ENCODE measurements at regions not wholly inside any gene's neighbourhood (a gene's known extent, or its start where the extent isn't known, plus 50 kb on each side); places are given as distances from the start of the nearest gene placed in this dataset.
"Not testable (repeated sequence)": the region's sequence is repeated elsewhere in the genome, so short reads cannot be mapped to it uniquely, and the experiment has no call there.

GRCh38 chr20:53891306-53891894 is 179.0 kb downstream of the BCAS1 start:
- DNase-seq (ENCODE audit: low read depth in 2 of 2, low spot score in 1 of 2), result no peak

GRCh38 chr20:53890443-53891305 is 179.7 kb downstream of the BCAS1 start:
- no peak for DNase-seq (ENCODE audit: low read depth in 2 of 2, low spot score in 1 of 2)

- no peak for DNase-seq (ENCODE audit: low read depth in 2 of 2, low spot score in 1 of 2)
Observed at GRCh38 chr20:53889411-53890148, 180.8 kb downstream of the BCAS1 start.

GRCh38 chr20:53888951-53889350 is 181.4 kb downstream of the BCAS1 start:
- DNase-seq (ENCODE audit: low read depth in 2 of 2, low spot score in 1 of 2), result no peak

GRCh38 chr20:53888510-53888909 is 181.9 kb downstream of the BCAS1 start:
- DNase-seq (ENCODE audit: low read depth in 2 of 2, low spot score in 1 of 2), result no peak

- no peak for DNase-seq (ENCODE audit: low read depth in 2 of 2, low spot score in 1 of 2)
Observed at GRCh38 chr20:53887973-53888372, 182.4 kb downstream of the BCAS1 start.

- DNase-seq (ENCODE audit: low read depth in 2 of 2, low spot score in 1 of 2), result peak in 1 of 2 donors; percentile 53
Observed at GRCh38 chr20:53884859-53885541, 185.4 kb downstream of the BCAS1 start.

GRCh38 chr20:53883098-53883911 is 187.1 kb downstream of the BCAS1 start:
- peak in 1 of 2 donors; percentile 27 for DNase-seq (ENCODE audit: low read depth in 2 of 2, low spot score in 1 of 2)

GRCh38 chr20:53882438-53882986 is 187.9 kb downstream of the BCAS1 start:
- DNase-seq (ENCODE audit: low read depth in 2 of 2, low spot score in 1 of 2), result not testable (repeated sequence)

GRCh38 chr20:53881362-53881761 is 189.0 kb downstream of the BCAS1 start:
- no peak for DNase-seq (ENCODE audit: low read depth in 2 of 2, low spot score in 1 of 2)

GRCh38 chr20:53880108-53880641 is 190.2 kb downstream of the BCAS1 start:
- DNase-seq (ENCODE audit: low read depth in 2 of 2, low spot score in 1 of 2), result no peak

GRCh38 chr20:53879048-53879684 is 191.2 kb downstream of the BCAS1 start:
- DNase-seq (ENCODE audit: low read depth in 2 of 2, low spot score in 1 of 2), result no peak

GRCh38 chr20:53878262-53879047 is 191.9 kb downstream of the BCAS1 start:
- no peak for DNase-seq (ENCODE audit: low read depth in 2 of 2, low spot score in 1 of 2)

GRCh38 chr20:53876956-53877355 is 193.4 kb downstream of the BCAS1 start:
- no peak for DNase-seq (ENCODE audit: low read depth in 2 of 2, low spot score in 1 of 2)

GRCh38 chr20:53876470-53876869 is 193.9 kb downstream of the BCAS1 start:
- DNase-seq (ENCODE audit: low read depth in 2 of 2, low spot score in 1 of 2), result no peak

GRCh38 chr20:53875452-53875851 is 194.9 kb downstream of the BCAS1 start:
- DNase-seq (ENCODE audit: low read depth in 2 of 2, low spot score in 1 of 2), result no peak

GRCh38 chr20:53874706-53875105 is 195.7 kb downstream of the BCAS1 start:
- no peak for DNase-seq (ENCODE audit: low read depth in 2 of 2, low spot score in 1 of 2)

- no peak for DNase-seq (ENCODE audit: low read depth in 2 of 2, low spot score in 1 of 2)
Observed at GRCh38 chr20:53874104-53874503, 196.3 kb downstream of the BCAS1 start.

GRCh38 chr20:53873230-53873604 is 197.2 kb downstream of the BCAS1 start:
- no peak for DNase-seq (ENCODE audit: low read depth in 2 of 2, low spot score in 1 of 2)

All from stimulated activated CD8-positive, alpha-beta memory T cell treated with anti-CD3 and anti-CD28 coated beads, Interleukin-4, amount 100 ng/mL, for 4 hours (primary cell).